IMR-90 (cell line): ENCODE measurements at regions not wholly inside any gene's neighbourhood (a gene's known extent, or its start where the extent isn't known, plus 50 kb on each side); places are given as distances from the start of the nearest gene placed in this dataset.

ENCODE experiments used
- ATAC-seq: fragments of 200-7000 bp; cut with Tn5 transposase; 2 replicates; pipeline ENCODE4 v1.9.1; 2020; ENCODE audit warnings: low read depth, mild to moderate bottlenecking, moderate library complexity
- BruUV-seq: library from RNA; stranded (reverse); fragments of 400-500 nt; replicated peaks from 2 replicates; lab custom pipeline; 2021; lab: Mats Ljungman, UMichigan
- CTCF ChIA-PET: fragments of 300-600 bp; formaldehyde crosslinking; extraction: SDS; loops from one replicate; lab custom pipeline; 2021; ENCODE audit warnings: antibody characterized with exemption; lab: Yijun Ruan, JAX
- POLR2A ChIA-PET: fragments of 300-600 bp; sonication (Branson Sonifier 250); formaldehyde crosslinking; loops from one replicate; lab custom pipeline; 2022; ENCODE audit warnings: antibody characterized with exemption; ENCODE audit not compliant: unreplicated experiment; lab: Charles Lee
- DNase-seq: peaks from one replicate; pipeline ENCODE4 v3.0.0; 2013
- H2AFZ ChIP-seq: replicated peaks from 2 replicates; pipeline ENCODE3; 2013; ENCODE audit warnings: low read length, mild to moderate bottlenecking; ENCODE audit not compliant: poor library complexity
- H2AK5ac ChIP-seq: 2 replicates; pipeline ENCODE4 v1.6.1; 2013; ENCODE audit warnings: low read depth, low read length, inconsistent platforms
- H2AK9ac ChIP-seq: replicated peaks from 2 replicates; pipeline ENCODE3; 2013; ENCODE audit warnings: mild to moderate bottlenecking, low read depth, low read length, moderate library complexity; ENCODE audit not compliant: poor library complexity
- H2BK120ac ChIP-seq: 2 replicates; pipeline ENCODE4 v1.6.1; 2013; ENCODE audit warnings: low read depth, low read length, inconsistent platforms
- H2BK15ac ChIP-seq: 3 replicates; pipeline ENCODE4 v1.6.1; 2013; ENCODE audit warnings: low read depth, low read length, inconsistent platforms
- H2BK20ac ChIP-seq: 2 replicates; pipeline ENCODE4 v1.6.1; 2013; ENCODE audit warnings: low read depth, mild to moderate bottlenecking, inconsistent platforms, low read length, moderate library complexity
- H2BK5ac ChIP-seq: 2 replicates; pipeline ENCODE4 v1.6.1; 2013; ENCODE audit warnings: mild to moderate bottlenecking, low read depth, low read length, inconsistent platforms; ENCODE audit not compliant: poor library complexity, severe bottlenecking
- H3K14ac ChIP-seq: replicated peaks from 2 replicates; pipeline ENCODE4 v1.6.1; 2013; ENCODE audit warnings: low read depth, low read length, inconsistent platforms
- H3K18ac ChIP-seq: 2 replicates; pipeline ENCODE4 v1.6.1; 2013; ENCODE audit warnings: low read depth, low read length, control low read depth
- H3K23ac ChIP-seq: 2 replicates; pipeline ENCODE4 v1.6.1; 2013; ENCODE audit warnings: low read depth, low read length, inconsistent platforms
- H3K27ac ChIP-seq: 2 replicates; pipeline ENCODE4 v1.5.1; 2013; ENCODE audit warnings: mild to moderate bottlenecking, control low read depth, low read length; ENCODE audit not compliant: insufficient read depth
- H3K27me3 ChIP-seq: 2 replicates; pipeline ENCODE4 v1.6.1; 2013; ENCODE audit warnings: low read length; ENCODE audit not compliant: control insufficient read depth, insufficient read depth
- H3K36me3 ChIP-seq: 2 replicates; pipeline ENCODE4 v1.6.1; 2013; ENCODE audit warnings: low read length, mixed read lengths; ENCODE audit not compliant: control insufficient read depth, insufficient read depth
- H3K4ac ChIP-seq: 2 replicates; pipeline ENCODE4 v1.6.1; 2013; ENCODE audit warnings: low read depth, low read length, inconsistent platforms
- H3K4me1 ChIP-seq: 2 replicates; pipeline ENCODE4 v1.6.1; 2013; ENCODE audit warnings: low read length, mixed read lengths; ENCODE audit not compliant: control insufficient read depth, insufficient read depth
- H3K4me2 ChIP-seq: 2 replicates; pipeline ENCODE4 v1.6.1; 2013; ENCODE audit warnings: low read depth, mild to moderate bottlenecking, control low read depth, low read length, moderate library complexity
- H3K4me3 ChIP-seq: 2 replicates; pipeline ENCODE4 v1.5.1; 2013; ENCODE audit warnings: low read depth, mild to moderate bottlenecking, control low read depth, low read length, moderate library complexity; ENCODE audit not compliant: insufficient read depth
- H3K56ac ChIP-seq: 2 replicates; pipeline ENCODE4 v1.6.1; 2013; ENCODE audit warnings: low read length, inconsistent platforms; ENCODE audit not compliant: insufficient read depth; ENCODE audit errors: extremely low read depth
- H3K79me1 ChIP-seq, 2 experiments: 2 replicates each; pipeline ENCODE4 v1.6.1; 2013; ENCODE audit warnings: low read length in 2 of 2, inconsistent platforms in 1 of 2, low read depth in 1 of 2
- H3K9ac ChIP-seq: 2 replicates; pipeline ENCODE4 v1.6.1; 2013; ENCODE audit warnings: low read depth, low read length, control low read depth
- H3K9me1 ChIP-seq: 2 replicates; pipeline ENCODE4 v1.6.1; 2013; ENCODE audit warnings: low read length, inconsistent platforms; ENCODE audit not compliant: insufficient read depth
- H3K9me3 ChIP-seq: 2 replicates; pipeline ENCODE4 v1.6.1; 2013; ENCODE audit warnings: low read length; ENCODE audit not compliant: control insufficient read depth, insufficient read depth
- H4K20me1 ChIP-seq: 2 replicates; pipeline ENCODE4 v1.6.1; 2013; ENCODE audit warnings: low read length, inconsistent platforms; ENCODE audit not compliant: insufficient read depth
- H4K5ac ChIP-seq: 2 replicates; pipeline ENCODE4 v1.6.1; 2013; ENCODE audit warnings: mild to moderate bottlenecking, low read depth, low read length, control low read depth
- H4K8ac ChIP-seq, 2 experiments: 2 replicates each; pipeline ENCODE4 v1.6.1; 2013; ENCODE audit warnings: low read depth in 2 of 2, low read length in 2 of 2, control low read depth in 1 of 2, inconsistent platforms in 1 of 2
- H4K91ac ChIP-seq: 2 replicates; pipeline ENCODE4 v1.6.1; 2013; ENCODE audit warnings: low read depth, low read length, inconsistent platforms; ENCODE audit not compliant: insufficient read depth
- CEBPB ChIP-seq: IDR thresholded peaks from 2 replicates; pipeline ENCODE4 v1.6.1; 2012; ENCODE audit warnings: low read depth, low read length, improper control_type of control experiment
- CHD1 ChIP-seq: IDR thresholded peaks from 2 replicates; pipeline ENCODE4 v1.6.1; 2012; ENCODE audit warnings: low read depth, low read length, improper control_type of control experiment
- CTCF ChIP-seq: conservative IDR thresholded peaks from 2 replicates; pipeline ENCODE4 v1.5.1; 2012; ENCODE audit warnings: mild to moderate bottlenecking, low read depth, low read length, improper control_type of control experiment
- MXI1 ChIP-seq: IDR thresholded peaks from 2 replicates; pipeline ENCODE4 v1.6.1; 2012; ENCODE audit warnings: low read depth, mild to moderate bottlenecking, low read length, moderate library complexity, borderline replicate concordance
- POLR2A ChIP-seq: IDR thresholded peaks from 2 replicates; pipeline ENCODE4 v1.6.1; 2012; ENCODE audit warnings: mild to moderate bottlenecking, low read depth, low read length
- RAD21 ChIP-seq: IDR thresholded peaks from 2 replicates; pipeline ENCODE4 v1.6.1; 2012; ENCODE audit warnings: low read length, improper control_type of control experiment
- USF2 ChIP-seq: fragments of 150-350 bp; IDR thresholded peaks from 2 replicates; pipeline ENCODE4 v1.6.1; 2017; ENCODE audit warnings: mild to moderate bottlenecking, antibody characterized with exemption, low read length, low read depth
- WGBS, 2 experiments: methylation state at CpG; one replicate each; pipeline versions ENCODE4 v1.1.5 to v1.1.7; 2013; ENCODE audit warnings: missing lambda C conversion rate in 2 of 2; ENCODE audit not compliant: insufficient read length in 1 of 2; ENCODE audit errors: extremely low coverage in 2 of 2; 5-methylcytosine and 5-hydroxymethylcytosine counted together
- dilution Hi-C: fragments of 300-500 bp; cut with HindIII; formaldehyde crosslinking; loops from one replicate; pipeline ENCODE4 v1.14.3; 2018; ENCODE audit warnings: low sequenced_read_pairs; ENCODE audit not compliant: unreplicated experiment
- in situ Hi-C: fragments of 300-500 bp; cut with MboI; formaldehyde crosslinking; loops from 3 replicates; pipeline ENCODE4 v1.14.3; 2019; ENCODE audit warnings: low sequenced_read_pairs, inconsistent platforms, mixed read lengths
- intact Hi-C: fragments of 100-400 bp; cut with micrococcal nuclease; formaldehyde crosslinking; loops from 2 replicates; pipeline ENCODE4 v1.10.0; 2022

DNA sequence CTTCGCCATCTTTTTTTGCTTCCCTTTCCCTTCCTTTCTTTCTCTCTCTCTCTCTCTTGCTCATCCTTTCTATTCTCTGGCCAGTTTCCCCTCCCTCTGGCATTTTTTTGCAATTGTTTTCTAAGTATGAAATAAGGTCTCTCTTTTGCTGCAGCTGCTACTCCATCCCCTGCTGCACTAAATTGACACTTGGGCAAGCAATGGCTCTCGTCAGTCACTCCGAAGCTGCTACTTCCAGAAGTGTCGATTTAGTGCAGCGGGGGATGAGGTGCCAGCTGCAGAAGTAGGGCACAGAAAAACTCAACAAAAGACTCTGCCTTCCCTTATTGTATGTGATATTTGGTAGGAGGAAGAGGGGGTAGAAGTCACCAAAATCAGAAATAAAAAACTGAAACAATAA lies 642.3 kb downstream of the RWDD3 start:
- dilution Hi-C loops, result no loop called here
- ChIA-PET CTCF (no interaction called here), POLR2A (no interaction called here)
- H2AK5ac ChIP-seq, result no peak overlapping the region
- H3K4me2 ChIP-seq, result no peak overlapping the region
- no peak overlapping the region for H3K27ac ChIP-seq
- H3K79me1 ChIP-seq, result no peaks in the 10 kb centered on the region
- in situ Hi-C loops, result no loop called here
- no peaks in the 10 kb centered on the region for H4K20me1 ChIP-seq
- WGBS, 2 experiments, result no CpG with 5 or more reads among the region's 5 CpGs
- H3K36me3 ChIP-seq, result no peaks in the 10 kb centered on the region
- no peak overlapping the region for H4K5ac ChIP-seq
- no peaks in the 10 kb centered on the region for H3K9me3 ChIP-seq
- no peaks in the 10 kb centered on the region for H3K27me3 ChIP-seq
- no peak overlapping the region for H3K23ac ChIP-seq
- H4K91ac ChIP-seq, result no peak overlapping the region
- TF ChIP-seq MXI1 (no peak), USF2 (no peak), CHD1 (no peak), POLR2A (no peak), CTCF (no peak), RAD21 (no peak), CEBPB (no peak)
- intact Hi-C loops, result no loop called here
- no peak overlapping the region for H3K4ac ChIP-seq
- no peak overlapping the region for H2BK120ac ChIP-seq
- no peaks in the 10 kb centered on the region for H3K9me1 ChIP-seq
- no TSS peak for BruUV-seq
- DNase-seq (no peak), ATAC-seq (no peak)
- H3K14ac ChIP-seq, result no peak overlapping the region
- no peak overlapping the region for H3K9ac ChIP-seq
- no peak overlapping the region for H3K56ac ChIP-seq
- H4K8ac ChIP-seq, result no peak overlapping the region
- no peak overlapping the region for H2BK15ac ChIP-seq
- H2AK9ac ChIP-seq, result no peak overlapping the region
- no peak overlapping the region for H3K4me3 ChIP-seq
- H3K18ac ChIP-seq, result no peak overlapping the region
- no peak overlapping the region for H2BK20ac ChIP-seq
- H3K4me1 ChIP-seq, result no peaks in the 10 kb centered on the region
- no peak overlapping the region for H2AFZ ChIP-seq
- no peak overlapping the region for H2BK5ac ChIP-seq
